ENCODE measurements at regions not wholly inside any gene's neighbourhood (a gene's known extent, or its start where the extent isn't known, plus 50 kb on each side); places are given as distances from the start of the nearest gene placed in this dataset.

GRCh38 chr4:19146038-19146437 lies 1105.7 kb upstream of the SLIT2 start:
- DNase-seq (ENCODE audit: low spot score), result no peak

- no peak for DNase-seq (ENCODE audit: low spot score)
Measured at GRCh38 chr4:19135895-19136633, 1114.5 kb upstream of the LCORL start.

GRCh38 chr4:19134685-19135084 lies 1113.1 kb upstream of the LCORL start:
- no peak for DNase-seq (ENCODE audit: low spot score)

- no peak for DNase-seq (ENCODE audit: low spot score)
Measured at GRCh38 chr4:19133315-19133714, 1111.8 kb upstream of the LCORL start.

- no peak for DNase-seq (ENCODE audit: low spot score)
Measured at GRCh38 chr4:19130866-19131265, 1109.3 kb upstream of the LCORL start.

DNA sequence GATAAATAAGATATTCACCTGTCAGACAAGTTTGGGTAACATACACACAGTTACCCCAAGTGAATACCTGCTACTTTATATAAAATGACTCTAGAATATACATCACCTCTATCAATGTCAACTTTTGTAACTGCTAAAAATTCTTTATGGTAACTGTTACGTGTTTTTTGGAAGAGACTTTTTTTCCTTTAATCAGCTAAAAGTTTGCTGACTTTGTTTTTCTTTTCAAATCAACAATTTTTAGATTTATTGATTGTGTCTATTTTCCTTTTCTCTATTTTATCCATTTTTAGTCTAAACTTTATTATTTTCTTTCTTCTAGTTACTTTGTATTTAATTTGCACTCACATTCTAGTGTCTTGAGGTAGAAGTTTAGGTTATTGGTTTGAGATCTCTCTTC lies 1106.6 kb upstream of the LCORL start:
- no peak for DNase-seq (ENCODE audit: low spot score)

DNA sequence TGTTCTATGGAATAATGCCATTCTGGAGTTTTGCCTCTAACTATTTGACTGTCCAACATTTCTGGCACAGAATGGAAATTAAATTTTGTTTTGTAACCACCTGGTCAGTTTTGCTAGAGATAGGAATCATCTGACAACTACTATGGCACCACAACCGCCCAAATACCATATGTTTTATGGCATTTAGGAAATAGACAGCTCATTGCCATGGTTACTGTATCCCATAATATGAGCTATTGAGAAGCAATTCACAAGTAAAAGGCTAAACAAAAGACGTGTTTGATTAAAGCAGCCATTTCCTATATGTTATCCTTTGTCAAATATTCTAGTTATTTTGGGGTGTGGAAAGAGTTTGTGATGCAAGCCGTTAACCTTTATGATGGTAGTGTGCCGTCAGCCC lies 1105.3 kb upstream of the LCORL start:
- no peak for DNase-seq (ENCODE audit: low spot score)

GRCh38 chr4:19123681-19124080 lies 1102.1 kb upstream of the LCORL start:
- no peak for DNase-seq (ENCODE audit: low spot score)

GRCh38 chr4:19119904-19120560 lies 1098.5 kb upstream of the LCORL start:
- DNase-seq (ENCODE audit: low spot score), result no peak

GRCh38 chr4:19117022-19117421 lies 1095.5 kb upstream of the LCORL start:
- no peak for DNase-seq (ENCODE audit: low spot score)

DNA sequence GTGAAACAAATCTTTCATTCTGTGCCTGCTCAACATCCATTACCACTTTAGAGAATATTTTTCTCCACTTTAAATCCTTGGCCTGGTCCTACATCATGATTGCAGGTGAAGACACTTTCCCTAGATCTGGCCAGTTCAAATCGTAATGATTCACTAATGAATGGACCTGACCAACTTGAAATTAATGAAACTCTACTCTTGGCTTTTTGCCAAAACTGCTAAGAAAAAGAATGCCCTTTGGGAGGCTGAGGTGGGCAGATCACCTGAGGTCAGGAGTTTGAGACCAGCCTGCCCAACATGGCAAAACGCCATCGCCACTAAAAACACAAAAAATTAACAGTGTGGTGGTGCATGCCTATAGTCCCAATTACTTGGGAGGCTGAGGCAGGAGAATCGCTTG lies 1082.6 kb upstream of the LCORL start:
- DNase-seq (ENCODE audit: low spot score), result no peak

- no peak for DNase-seq (ENCODE audit: low spot score)
Measured at GRCh38 chr4:19095491-19096046, 1074.0 kb upstream of the LCORL start.

GRCh38 chr4:19093951-19094350 lies 1072.4 kb upstream of the LCORL start:
- DNase-seq (ENCODE audit: low spot score), result no peak

GRCh38 chr4:19092797-19093196 lies 1071.2 kb upstream of the LCORL start:
- DNase-seq (ENCODE audit: low spot score), result no peak

DNA sequence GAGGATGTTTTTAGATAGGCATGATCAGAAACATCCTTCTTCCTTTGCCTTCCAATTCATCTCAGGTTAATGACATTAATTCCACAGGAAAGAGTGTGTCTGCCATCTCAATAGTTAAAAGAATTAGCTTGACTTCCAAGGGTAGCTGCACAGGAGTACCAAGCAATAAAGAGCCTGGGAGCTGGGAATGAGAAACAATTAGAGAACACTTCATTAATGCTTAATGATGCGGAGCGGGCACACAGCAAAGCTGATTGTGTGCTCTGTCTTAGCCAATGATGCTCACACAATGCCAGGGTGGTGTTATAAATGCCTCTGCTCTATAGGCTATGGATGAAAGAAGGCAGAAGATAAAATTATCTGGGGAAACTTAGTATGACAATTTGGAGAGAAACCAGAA lies 1052.5 kb upstream of the LCORL start:
- no peak for DNase-seq (ENCODE audit: low spot score)

DNA sequence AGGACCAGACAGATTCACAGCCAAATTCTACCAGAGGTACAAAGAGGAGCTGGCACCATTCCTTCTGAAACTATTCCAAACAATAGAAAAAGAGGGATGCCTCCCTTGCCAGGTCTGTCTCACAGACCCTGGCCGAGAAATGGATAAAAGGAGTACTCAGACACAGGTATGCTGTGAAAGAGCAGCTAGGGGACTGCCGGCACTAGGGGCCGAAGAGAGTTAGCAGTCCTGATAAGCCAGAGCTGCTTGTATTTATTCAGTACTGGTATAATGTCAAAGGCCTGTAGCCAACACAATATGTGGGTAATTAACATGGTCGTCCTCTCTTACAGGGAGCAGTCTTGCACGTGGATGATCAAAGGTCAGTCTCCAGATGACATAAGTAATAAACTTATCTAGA lies 1042.1 kb upstream of the LCORL start:
- no peak for DNase-seq (ENCODE audit: low spot score)

- DNase-seq (ENCODE audit: low spot score), result no peak
Measured at GRCh38 chr4:19054916-19055315, 1033.4 kb upstream of the LCORL start.

- DNase-seq (ENCODE audit: low spot score), result no peak
Measured at GRCh38 chr4:19051831-19052230, 1030.3 kb upstream of the LCORL start.

DNA sequence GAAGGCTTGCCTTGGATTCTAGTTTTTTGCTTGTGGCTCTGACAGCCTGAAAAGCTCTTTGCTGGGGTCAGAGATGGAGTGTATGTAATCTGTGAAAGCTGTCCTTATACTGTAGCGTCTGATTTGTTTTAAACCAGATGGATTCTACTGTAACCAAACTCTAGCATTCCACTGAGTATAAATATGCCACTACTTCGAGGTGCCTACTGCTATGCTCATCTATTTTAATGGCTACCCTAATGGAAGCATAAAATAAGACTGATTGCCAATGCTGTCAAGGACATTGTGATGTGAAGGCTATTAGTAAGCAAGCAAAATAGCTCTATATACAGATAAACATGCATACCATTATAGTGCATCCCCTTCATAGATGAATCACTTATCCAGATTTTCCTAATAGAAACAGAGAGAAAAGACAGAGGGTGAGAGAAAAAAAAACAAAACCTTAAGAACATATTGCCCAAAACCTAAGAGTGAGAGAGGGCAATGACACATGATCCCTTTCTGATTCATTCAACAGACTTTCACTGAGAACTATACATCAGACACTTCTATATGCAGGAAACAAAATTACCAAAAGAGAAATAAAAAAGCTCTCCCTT lies 1025.8 kb upstream of the LCORL start:
- DNase-seq (ENCODE audit: low spot score), result no peak

- no peak for DNase-seq (ENCODE audit: low spot score)
Measured at GRCh38 chr4:19039816-19040215, 1018.3 kb upstream of the LCORL start.

GRCh38 chr4:19038231-19038630 lies 1016.7 kb upstream of the LCORL start:
- no peak for DNase-seq (ENCODE audit: low spot score)

DNA sequence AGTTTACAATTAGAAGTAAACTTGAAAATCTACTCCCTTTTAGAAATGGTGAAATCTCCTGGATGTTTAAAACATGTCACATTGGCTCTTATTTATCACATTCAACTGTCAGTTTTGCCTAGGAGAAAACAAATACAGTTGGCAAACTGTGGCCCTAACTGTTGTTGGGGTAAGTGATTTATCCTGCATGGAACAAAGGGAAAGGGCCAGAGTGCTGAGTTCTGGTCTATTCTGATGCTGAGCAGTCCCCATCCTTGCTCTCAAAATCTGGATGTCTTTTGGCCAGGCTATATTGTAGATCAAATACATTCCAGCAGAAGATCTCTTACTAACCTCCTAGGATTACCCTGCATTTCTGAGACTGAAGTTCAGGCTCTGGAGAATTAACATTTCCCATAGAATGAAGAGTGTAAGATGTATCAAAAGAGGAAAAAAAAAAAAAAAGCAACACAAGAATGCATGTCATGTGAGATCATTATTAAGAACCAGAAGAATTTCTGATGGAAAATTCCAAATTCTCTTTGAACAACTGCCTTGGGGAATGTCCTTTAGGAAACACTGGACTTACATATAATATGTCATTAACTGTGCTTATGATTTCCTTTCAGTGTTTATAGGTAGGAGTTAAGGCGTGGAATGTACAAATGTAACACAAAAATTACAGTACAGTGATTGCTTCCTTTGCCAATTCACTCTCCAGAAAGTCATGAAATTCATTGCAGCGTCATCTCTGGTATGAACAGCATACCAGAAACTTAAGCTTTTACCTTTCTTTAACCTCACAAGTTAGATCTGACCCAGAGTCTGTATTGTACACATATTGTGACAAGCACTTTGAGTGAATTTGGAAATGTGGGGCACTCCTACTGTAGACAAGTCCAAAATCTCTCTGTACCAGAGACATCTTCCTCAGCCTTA lies 1012.5 kb upstream of the LCORL start:
- DNase-seq (ENCODE audit: low spot score), result no peak

Data from HuH-7.5 (cell line).